KG1 (cell line): ENCODE measurements at regions not wholly inside any gene's neighbourhood (a gene's known extent, or its start where the extent isn't known, plus 50 kb on each side); places are given as distances from the start of the nearest gene placed in this dataset.
"Not testable (repeated sequence)": the region's sequence is repeated elsewhere in the genome, so short reads cannot be mapped to it uniquely, and the experiment has no call there.

Experiments
- DNase-seq: peaks from one replicate; lab custom pipeline; 2025; lab: John Stamatoyannopoulos, UW

DNA sequence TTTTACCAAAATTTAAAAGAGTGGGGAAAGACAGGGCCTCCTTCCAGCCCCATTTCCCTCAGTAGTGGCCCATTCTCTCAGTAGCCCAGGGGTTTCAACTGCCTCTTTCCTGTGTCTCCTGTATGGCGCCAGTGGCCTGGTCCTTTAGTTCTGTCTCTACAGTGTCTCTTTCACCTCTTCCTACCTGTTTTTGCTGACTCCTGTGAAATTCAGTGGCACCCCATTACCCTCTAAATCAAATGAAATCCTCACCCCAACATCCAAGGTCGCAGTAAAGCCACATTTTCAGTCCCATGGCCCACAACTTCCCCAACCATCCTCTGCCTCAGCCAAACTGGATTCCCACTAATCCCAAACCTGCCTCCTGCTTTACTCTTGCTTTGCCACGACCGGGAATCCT lies 200.7 kb downstream of the IPMK start:
- DNase-seq = no peak

DNA sequence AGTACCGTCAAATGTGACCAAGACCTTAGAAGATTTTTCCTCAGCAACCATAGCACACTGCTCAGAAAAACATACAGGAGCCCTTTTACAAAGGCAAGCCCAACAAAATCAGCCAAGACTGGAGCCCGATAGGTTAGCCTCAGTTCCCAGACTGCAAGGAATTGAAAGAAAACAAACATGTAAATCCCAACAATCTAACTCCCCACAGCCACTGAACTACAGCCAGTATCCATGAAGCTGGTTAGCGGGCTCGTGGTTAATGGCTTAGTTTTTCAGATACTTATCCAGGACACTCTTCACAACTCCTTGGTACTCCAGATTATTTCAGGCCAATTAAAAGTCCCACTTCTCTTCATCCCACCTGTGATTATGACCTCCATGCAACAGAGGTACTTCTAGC lies 201.6 kb downstream of the IPMK start:
- no peak for DNase-seq

DNA sequence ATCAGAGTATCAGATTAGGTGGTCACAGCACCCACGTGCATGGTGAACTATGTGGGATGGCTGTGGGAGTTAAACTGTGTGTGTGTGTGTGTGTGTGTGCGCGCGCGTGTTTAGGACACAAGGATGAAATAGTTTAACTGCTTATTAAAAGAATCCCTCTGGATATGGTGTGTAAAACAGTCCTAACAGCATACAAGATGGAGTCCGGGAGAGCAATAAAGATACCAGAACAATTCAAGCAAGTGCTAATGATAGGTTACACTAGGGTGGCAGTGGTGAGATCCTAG lies 202.2 kb downstream of the IPMK start:
- DNase-seq = no peak

DNA sequence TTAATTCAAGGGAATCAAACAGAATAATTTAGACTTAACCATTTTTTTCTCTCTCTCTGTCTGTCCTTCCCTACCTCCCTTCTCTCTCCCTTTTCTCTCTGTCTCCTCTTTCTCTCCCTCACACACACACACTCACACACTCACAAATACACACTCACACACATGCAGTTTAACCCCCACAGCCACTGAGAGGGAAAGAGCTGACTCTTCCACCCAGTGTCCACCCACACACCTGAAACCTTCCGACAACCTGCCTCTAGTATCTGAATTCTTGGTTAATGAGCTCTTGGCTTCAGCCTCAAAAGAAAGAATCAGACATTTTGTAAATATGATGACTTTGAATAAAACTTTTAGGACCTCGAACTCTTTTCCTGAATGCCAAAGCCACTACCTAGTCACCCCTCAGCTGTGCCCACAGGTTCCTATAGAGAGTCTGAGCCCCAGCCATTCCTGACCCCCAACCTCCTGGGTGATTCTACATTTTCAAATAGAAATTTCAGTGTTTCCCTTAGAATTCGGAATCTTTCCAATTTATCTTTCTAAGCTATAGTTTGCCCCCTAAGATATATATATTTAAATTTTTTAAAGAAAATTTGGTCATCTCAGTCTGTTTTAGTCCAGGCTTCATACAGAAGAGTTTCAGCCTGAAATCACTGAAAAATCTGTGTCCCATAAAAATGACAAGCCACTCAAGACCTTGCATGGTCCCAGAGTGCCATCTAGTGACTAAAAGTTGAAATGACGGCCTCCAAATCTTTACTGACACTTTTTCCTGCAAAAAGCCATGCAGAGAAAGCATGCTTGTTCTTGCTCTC lies 202.8 kb downstream of the IPMK start:
- DNase-seq = peak; percentile 37

DNA sequence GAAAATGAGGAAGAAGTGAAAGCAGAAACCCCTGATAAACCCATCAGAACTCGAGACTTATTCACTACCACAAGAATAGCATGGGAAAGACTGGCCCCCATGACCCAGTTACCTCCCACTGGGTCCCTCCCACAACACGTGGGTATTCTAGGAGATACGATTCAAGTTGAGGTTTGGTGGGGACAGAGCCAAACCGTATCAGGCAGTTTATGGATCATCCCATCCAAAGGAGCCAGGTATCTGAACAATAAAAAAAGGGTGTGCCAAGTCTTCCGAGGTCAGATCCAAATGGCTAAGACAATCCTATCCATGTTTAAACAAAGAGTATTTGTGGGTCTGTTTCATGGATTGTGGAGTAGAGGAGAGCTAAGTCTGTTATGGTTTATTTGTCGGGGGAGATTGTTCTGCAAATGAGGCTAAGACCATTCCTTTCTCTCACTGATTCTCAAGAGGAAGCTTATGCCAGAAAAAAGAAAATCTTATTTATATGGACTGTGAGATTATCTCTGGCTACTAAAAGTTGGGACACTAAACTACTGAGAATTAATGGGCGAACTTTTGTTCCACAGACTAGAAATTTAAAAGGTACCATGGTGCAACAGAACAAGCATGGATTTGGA lies 203.7 kb downstream of the IPMK start:
- no peak for DNase-seq

DNA sequence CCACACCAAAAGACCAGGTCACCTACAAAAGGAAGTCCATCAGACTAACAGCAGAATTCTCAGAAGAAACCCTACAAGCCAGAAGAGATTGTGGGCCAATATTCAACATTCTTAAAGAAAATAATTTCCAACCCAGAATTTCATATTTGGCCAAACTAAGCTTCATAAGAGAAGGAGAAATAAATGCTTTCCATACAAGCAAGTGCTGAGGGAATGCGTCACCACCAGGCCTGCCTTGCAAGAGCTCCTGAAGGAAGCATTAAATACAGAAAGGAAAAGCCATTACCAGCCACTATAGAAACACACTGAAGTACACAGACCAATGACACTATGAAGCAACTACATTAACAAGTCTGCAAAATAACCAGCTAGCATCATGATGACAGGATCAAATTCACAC lies 209.0 kb downstream of the IPMK start:
- DNase-seq = not testable (repeated sequence)

DNA sequence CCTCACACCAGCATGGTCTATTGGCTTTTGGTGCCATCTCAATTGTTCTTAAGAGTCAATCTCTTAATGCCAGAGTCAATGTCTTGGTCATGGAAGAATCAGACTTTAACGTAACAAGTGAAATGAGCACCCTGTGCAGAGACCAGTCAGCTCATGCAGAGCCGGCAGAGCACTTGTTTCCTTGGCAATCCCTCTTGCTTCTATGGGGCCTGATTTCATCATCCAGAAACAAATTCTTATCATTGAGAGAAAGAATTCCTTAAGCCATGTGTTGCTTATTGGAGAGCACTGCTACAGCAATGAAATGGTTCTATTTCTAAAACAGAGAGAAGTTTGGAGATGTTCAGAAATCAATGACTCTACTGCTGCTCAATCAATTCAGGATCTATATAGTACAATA lies 212.8 kb downstream of the IPMK start:
- DNase-seq = no peak

DNA sequence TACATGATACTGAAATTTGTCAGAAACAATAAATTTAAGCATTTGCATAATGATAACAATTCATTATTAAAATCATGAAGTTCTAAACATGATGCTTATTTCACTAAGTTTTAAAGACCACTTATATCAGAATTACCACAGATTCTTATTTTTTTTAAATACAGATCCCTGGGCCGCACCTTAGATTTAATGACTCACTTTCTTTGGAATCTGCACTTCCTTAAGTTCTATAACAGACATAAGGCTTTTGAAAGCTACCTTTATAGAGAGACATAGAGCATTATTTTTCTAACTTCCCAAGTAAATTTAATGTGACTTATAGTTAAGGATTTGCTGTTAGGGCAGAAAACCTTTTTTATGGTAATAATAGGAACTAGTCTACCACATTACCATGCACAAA lies 214.9 kb downstream of the IPMK start:
- no peak for DNase-seq

DNA sequence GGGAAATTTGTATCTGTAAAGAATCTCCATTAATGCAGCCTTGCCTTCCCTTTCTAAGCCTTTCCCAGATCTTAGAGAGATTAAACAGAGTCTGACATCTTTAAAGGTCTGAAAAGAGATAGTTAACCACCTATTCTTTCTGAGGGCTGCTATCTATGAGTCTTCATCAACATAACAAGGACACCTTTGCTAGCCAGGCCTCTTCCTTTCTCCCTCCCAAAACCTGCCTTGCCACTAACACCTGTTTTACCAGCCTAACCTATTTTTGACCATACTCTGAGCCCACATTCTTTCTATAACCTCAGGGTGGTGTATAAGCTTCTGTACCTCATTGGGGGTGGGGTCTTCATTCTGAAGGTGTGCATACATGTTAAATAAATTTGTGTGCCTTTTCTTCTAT lies 217.1 kb downstream of the IPMK start:
- DNase-seq = no peak

DNA sequence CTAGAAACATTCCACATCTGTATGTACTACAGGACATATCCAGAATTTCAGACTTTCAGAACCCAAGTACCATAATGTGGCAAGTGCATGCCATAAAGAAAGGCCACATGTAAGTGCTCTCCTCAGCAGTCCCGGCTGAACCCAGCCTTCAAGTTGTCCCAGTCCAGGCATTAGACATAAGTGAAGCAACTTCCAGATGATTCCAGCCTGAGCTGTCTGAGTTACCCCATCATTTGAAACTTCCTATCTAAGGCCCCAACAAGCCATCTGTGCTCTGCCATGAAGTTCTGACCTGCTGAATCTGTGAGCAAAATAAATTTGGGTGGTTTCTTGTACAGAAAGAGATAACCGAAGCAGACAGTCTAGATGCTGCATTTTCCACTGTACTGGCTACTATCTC lies 218.8 kb downstream of the IPMK start:
- DNase-seq = no peak

DNA sequence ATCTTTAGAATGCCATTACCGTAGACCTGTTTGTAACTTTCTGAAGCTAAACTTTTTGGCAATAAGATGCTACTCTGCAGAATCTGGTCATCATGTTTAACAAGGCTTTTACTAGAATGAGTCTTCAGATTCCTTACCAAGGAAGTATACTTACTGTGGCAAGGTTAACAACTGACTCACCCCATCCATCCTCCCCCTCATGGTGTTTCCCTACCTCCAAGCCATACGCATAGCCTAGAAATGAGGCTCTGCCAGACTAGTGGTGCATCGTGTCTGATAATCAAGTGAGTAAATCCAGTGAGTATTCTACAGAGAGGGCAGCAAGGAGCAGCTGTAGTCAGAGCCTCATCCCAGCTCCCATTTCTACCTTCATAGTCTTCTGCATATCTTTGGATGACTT lies 223.6 kb downstream of the IPMK start:
- DNase-seq = no peak

DNA sequence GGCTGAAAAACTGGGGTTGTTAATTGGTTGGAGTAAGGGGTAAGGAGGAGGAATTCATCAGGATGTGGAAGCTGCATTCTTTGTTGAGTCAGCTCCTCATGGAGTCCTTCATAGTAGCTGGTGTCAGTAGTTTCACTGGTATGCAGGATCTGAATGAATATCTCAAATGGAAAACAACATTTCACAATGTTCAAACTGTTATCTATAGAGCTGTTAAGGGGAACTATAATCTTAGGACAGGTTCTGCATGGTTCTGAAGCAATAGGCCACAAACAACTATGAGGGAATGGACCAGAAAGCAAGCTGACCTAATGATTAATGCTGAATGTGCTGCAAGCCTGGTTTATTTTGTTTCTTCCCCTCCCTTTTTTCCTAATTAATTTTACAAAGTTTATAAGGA lies 225.8 kb downstream of the IPMK start:
- no peak for DNase-seq

DNA sequence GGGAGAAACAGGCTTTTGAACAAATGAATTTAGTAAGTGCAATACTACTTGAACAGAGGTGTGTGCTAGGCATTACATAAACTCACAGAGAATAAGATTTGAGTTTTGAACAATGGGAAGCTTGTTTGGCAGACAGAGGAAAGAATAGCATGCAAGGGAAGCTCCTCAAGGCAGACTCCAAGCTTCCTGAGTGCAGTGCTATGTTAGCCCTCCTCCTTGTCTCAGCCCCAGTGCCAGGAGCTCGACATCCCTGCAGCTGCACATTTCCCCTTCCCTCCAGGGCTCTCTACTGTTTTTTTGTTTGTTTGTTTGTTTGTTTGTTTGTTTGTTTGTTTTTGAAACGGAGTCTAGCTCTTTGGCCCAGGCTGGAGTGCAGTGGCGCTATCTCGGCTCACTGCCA lies 237.5 kb downstream of the IPMK start:
- no peak for DNase-seq

DNA sequence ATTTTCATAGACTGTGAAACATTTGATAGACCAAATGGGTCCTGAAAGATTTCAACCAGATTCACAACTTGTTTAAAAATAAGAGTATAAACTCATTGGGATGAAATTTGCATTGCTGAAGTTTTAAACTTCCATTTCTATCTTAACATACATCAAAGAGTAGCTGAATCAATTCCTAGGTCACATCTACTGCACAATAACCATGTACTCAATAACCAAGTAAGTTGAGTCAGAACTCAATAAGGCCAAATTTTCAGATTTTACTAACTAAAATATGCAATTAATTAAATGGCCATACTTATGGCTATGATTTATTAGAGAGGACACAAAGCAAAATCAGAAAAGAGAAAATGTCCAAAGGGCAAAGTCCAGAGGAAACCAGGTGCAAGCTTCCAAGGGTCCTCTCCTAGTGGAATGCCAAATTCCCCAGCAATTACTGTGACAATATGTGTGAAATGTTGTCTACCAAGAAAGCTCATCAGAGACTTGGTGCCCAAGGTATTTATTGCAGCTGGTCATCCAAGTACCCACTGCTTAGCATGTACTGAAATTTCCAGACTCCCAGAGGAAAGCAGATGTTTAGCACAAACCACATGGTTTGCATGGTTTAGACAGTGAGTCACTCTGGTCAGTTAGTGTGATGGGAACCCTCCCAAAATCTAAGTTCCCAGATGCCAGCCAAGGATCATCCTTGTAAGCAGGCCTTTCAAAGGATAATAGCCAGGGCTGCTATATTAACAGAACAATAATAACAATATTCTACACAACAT lies 238.9 kb downstream of the IPMK start:
- DNase-seq = no peak

DNA sequence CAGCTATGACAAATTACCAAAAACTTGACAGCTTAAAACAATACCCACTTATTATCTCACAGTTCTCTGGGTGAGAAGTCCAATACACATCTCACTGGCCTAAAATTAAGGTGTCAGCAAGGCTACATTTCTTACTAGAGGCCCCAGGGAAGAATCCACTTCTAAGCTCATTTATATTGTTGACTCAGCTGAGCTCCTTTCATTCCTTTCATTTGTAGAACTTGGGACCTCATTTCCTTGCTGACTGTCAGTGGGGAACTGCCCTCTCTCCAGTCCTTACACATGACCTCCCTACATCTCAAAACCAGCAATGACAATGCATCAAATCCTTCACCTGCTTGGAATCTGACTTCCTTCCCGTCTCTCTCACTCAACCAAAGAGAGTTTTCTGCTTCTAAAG lies 240.3 kb downstream of the IPMK start:
- DNase-seq = no peak

DNA sequence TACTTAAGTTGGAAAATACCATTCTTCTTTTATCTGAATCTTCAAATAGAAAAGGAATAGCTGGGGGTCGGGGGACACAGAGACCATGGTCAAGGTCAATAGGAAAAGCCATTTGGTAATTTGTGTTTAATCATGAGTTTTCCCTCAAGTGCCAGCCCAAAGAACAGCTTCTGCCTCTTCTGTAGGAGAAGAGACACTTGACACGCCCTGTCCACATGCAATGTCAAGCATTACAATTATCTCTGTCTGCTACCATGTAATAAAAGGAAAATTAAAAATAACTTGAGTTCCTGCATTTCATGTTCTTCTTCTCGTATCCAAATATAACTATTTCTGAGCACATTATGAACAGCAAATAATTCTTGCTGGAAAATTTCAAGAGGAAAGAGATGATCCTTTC lies 241.7 kb downstream of the IPMK start:
- DNase-seq = no peak

DNA sequence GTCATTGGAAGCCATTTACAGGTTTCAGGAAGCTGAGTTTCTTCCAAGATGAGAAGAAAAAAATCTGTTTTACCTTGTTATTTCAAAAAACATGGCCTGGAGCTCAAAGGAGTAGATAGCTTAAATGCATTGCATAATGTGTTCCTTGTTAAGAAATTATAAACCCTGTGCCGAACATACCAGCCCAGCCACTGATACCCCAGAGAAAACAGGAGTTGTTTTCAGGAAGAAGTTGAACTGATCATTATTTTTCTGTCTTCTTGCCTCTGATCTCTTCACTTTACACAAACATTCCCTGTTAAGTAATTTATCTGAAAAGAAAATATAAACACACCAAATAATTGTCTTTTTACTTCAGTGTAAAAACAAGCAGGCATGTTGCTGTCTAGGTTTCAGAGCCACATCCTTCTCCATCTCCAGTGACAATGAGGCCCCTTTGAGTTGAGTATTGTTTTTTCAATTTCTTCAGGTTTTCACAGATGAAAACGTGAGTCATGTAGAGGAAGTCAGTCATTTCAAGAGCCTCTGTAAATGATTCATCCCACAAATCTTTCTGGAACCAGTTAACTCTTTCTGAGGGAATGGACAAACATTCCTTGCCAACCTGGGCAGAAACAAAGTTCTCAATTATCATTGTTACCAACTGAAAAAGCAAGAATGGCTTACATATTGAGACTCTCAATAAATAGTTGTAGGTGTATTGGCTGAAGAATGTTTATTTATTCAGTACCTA lies 244.2 kb downstream of the IPMK start:
- no peak for DNase-seq

DNA sequence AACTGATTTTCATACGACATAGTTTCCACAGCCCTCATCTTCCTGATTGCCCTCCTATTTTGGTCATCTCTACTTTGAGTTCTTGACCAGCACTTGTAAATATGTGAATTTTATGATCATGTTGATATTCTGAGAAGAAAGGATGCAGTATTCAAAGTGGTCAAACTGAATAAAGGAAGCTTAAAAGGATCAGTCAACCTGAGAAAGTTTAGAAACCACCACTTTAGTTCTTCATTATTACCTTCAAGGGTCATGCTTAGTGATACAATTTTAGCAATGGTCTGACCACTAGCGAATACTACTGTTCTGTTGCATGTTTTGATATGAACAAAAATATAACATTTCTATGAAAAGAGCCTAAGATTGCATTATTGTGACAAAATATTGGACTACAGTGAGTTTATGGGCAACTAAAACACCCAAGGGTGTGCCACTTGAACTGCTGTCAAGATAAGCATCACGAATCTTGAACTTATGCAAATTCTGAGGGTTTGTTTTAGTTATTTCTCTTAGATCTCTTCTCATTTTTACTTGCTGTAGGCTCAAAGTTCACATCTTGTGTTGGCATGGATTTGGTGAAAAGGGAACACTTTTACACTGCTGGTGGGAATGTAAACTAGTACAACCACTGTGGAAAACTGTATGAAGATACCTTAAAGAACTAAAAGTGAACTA lies 247.7 kb downstream of the IPMK start:
- DNase-seq = no peak

DNA sequence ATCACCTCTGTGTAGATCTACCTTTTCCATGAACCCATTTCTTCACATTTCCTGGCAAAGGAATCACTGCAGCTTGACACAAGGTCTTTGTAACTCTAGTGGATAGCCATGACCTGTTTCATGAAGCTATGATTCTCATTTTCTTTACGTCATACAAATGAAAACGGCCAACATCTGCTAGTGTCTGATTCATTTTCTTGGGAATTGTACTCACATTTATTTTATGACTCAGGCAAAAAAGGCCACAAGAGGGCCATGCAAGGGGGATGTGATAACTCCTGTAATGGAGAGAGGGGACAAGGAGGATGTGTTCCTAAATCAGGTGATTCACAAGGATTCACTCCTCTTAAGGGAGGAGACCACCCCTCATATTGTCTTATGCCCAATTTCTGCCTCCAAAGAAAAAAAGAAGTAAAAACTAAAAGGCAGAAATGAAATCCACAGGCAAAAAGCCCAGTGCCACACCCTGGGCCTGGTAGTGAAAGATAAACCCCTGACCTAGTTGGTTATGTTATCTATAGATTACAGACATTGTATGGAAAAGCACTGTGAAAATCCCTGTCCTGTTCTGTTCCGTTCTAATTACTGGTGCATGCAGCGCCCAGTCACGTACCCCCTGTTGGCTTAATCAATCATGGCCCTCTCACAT lies 249.9 kb downstream of the IPMK start:
- no peak for DNase-seq

DNA sequence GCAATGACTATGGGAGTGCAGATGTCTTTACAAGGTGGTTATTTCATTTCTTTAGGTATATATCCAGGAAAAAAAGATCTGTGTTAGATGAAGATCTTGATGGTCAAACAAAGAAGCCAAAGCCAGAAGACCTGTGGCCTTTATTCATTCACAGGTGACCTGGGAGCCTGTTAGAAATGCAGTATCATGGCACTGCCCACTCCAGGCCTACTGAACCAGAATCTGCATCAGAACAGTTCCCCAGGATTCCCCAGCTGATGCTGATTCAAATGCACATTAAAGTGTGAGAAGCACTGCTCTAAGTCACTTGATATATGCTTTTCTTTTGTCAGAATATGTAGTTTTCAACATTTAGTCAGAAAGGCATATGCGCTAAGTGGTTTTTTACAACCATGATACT lies 251.1 kb downstream of the IPMK start:
- DNase-seq = no peak

DNA sequence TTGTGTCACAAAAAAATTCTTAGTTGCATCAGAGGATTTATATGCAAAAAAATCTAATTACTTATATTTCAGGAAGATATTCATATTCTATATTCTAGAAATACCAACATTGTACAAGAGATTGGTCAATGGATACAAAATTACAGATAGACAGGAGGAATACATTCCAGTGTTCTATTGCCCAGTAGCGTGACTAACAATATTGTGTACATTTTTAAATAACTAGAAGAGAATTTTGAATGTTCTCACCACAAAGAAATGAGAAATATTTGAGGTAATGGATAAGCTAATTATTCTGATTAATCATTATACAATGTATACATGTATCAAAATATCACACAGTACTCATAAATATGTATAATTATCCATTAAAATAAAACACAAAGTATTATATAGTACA lies 253.3 kb downstream of the IPMK start:
- no peak for DNase-seq

DNA sequence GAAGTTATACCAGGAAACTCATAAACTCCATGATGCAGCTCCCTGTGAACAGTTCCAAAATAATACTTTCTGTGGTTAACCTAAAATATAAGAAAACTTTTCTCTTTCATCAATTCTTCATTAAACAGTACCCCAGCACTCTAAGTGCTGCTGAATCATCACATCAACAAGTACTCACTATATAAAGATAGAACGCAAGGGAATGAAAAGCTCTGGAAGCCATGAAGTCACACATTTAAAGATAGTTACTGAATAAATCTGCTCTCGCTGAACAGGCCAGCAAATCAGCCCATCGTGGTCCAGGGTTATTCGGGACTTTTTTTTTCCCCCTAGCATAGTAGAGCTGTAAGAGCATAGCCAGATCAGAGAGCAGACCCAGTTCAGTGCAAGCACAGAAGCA lies 254.3 kb downstream of the IPMK start:
- DNase-seq = no peak
